ENCODE measurements at regions not wholly inside any gene's neighbourhood (a gene's known extent, or its start where the extent isn't known, plus 50 kb on each side); places are given as distances from the start of the nearest gene placed in this dataset.

GRCh38 chr2:207300817-207301216 is 135.1 kb upstream of the KLF7 start:
- no peaks in the 10 kb centered on the region for H3K9me3 Mint-ChIP-seq (ENCODE audit: low read depth, unreplicated experiment)
- H3K27me3 Mint-ChIP-seq (ENCODE audit: unreplicated experiment), result no peaks in the 10 kb centered on the region
- no peaks in the 10 kb centered on the region for H3K36me3 Mint-ChIP-seq (ENCODE audit: insufficient read depth, unreplicated experiment)
- no peak overlapping the region for H3K4me3 Mint-ChIP-seq (ENCODE audit: low read depth, unreplicated experiment)
- no peak for TF ChIP-seq CTCF (IDR thresholded peaks at IDR 0.05; ENCODE audit: unreplicated experiment)
- H3K4me1 Mint-ChIP-seq (ENCODE audit: low read depth, unreplicated experiment), result no peaks in the 10 kb centered on the region
- intact Hi-C loops (cut with micrococcal nuclease; ENCODE audit: unreplicated experiment), result no loop called here
- DNase-seq, result no peak
- BruUV-seq (replicated peaks), result no TSS peak
- no peak overlapping the region for H3K27ac Mint-ChIP-seq (ENCODE audit: unreplicated experiment)
- CTCF ChIA-PET, result no interaction called here

DNA sequence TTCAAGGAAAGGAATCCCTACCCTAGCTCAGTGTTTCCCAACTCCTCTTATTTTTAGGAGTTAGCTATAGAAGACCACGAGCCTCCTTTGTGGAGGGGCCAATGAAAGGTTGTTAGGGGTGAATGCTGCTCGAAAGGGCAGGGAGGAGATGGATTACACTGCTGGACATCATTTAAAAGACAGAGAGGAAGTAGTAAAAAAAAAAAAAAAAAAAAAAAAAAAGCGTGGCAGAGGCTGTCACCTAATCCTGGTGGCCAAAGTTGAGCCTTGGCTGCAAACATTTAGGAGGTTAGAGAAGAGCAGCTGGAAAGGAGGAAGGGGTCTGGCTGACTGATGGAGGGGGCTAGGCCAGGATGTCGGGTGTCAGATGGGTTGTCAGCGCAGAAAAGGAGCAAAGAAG is 139.0 kb upstream of the KLF7 start:
- no peak for DNase-seq
- H3K27ac Mint-ChIP-seq (ENCODE audit: unreplicated experiment), result no peak overlapping the region
- intact Hi-C loops (cut with micrococcal nuclease; ENCODE audit: unreplicated experiment), result no loop called here
- no TSS peak for BruUV-seq (replicated peaks)
- H3K4me1 Mint-ChIP-seq (ENCODE audit: low read depth, unreplicated experiment), result no peaks in the 10 kb centered on the region
- CTCF ChIA-PET, result no interaction called here
- H3K4me3 Mint-ChIP-seq (ENCODE audit: low read depth, unreplicated experiment), result no peak overlapping the region
- H3K27me3 Mint-ChIP-seq (ENCODE audit: unreplicated experiment), result no peaks in the 10 kb centered on the region
- no peak for TF ChIP-seq CTCF (IDR thresholded peaks at IDR 0.05; ENCODE audit: unreplicated experiment)
- H3K36me3 Mint-ChIP-seq (ENCODE audit: insufficient read depth, unreplicated experiment), result no peaks in the 10 kb centered on the region
- no peaks in the 10 kb centered on the region for H3K9me3 Mint-ChIP-seq (ENCODE audit: low read depth, unreplicated experiment)

DNA sequence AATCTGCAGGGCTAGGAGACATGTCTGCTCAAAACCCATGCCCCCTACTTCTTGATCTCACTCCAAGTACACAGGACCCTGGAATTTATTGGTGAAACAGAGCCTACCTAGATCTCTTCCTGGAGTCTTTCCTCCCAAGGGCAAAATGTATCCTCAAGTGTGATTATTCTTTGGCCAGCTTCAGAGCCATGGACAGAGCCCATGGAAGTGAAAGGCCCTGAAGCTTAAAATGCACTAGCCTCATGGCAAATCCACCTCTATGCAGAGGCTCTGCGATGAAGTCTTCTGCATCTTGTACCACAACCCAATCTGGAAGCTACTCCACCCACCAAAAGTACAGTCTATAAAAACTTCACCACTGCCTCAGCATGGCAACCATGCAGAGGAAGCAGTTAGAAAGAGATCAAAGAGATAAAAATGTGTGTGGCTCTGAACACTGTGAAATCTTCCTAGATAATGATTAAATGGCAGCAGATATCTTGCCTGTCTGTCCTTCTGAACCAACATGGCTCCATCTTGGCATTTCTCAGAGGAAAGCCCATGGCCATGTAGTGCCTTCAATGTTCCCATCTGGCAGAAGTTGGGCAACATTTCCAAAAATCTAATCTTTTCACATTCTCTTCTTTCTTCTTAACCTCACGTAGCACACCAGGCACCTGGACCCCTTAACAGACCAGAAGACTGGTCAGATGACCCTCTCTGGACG is 142.9 kb upstream of the KLF7 start:
- Mint-ChIP-seq H3K4me3 (ENCODE audit: low read depth, unreplicated experiment) (no peak overlapping the region), H3K36me3 (ENCODE audit: insufficient read depth, unreplicated experiment) (no peaks in the 10 kb centered on the region)
- intact Hi-C loops (cut with micrococcal nuclease; ENCODE audit: unreplicated experiment), result no loop called here

DNA sequence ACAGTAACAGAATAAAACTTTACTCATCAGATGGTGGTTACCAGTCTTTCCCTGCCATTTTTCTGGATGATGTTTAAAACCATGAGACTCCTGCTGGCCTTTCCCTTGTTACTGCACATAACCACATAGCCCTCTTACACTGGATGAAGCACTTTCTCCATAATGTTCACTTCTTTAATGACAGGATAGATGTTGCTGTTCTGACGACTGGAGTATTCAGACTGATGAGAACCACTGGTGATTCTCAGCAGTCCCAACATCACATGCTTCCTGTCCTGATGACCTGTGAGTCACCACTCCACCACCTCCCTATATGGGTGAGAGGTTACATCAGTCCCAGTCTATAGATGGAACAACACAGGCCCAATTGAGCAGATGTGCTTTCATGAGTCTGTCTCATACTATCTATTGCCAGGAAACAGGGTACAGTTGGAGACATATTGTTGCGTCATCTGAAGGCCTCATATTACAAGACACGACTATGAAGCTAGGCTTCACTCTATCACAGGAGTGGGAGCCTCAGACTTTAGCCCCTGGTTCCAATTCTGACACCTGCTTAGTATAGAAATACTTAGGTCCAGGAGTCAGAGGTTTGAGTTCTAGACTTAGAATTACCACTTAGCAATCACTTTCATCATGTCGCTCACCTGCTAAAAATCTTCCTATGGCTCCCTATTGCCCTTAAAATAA is 145.7 kb upstream of the KLF7 start:
- intact Hi-C loops (cut with micrococcal nuclease; ENCODE audit: unreplicated experiment), result no loop called here
- BruUV-seq (replicated peaks), result no TSS peak
- Mint-ChIP-seq H3K9me3 (ENCODE audit: low read depth, unreplicated experiment) (no peaks in the 10 kb centered on the region), H3K36me3 (ENCODE audit: insufficient read depth, unreplicated experiment) (no peaks in the 10 kb centered on the region), H3K4me3 (ENCODE audit: low read depth, unreplicated experiment) (no peak overlapping the region), H3K27me3 (ENCODE audit: unreplicated experiment) (no peaks in the 10 kb centered on the region), H3K27ac (ENCODE audit: unreplicated experiment) (no peak overlapping the region), H3K4me1 (ENCODE audit: low read depth, unreplicated experiment) (no peaks in the 10 kb centered on the region)
- DNase-seq, result no peak
- TF ChIP-seq CTCF (IDR thresholded peaks at IDR 0.05; ENCODE audit: unreplicated experiment), result no peak
- CTCF ChIA-PET, result no interaction called here

More for the DNA sequence above, 142.9 kb upstream of the KLF7 start:
- CTCF ChIA-PET, result no interaction called here
- no peak for TF ChIP-seq CTCF (IDR thresholded peaks at IDR 0.05; ENCODE audit: unreplicated experiment)
- H3K27me3 Mint-ChIP-seq (ENCODE audit: unreplicated experiment), result no peaks in the 10 kb centered on the region
- no peaks in the 10 kb centered on the region for H3K9me3 Mint-ChIP-seq (ENCODE audit: low read depth, unreplicated experiment)
- no peak for DNase-seq
- no peaks in the 10 kb centered on the region for H3K4me1 Mint-ChIP-seq (ENCODE audit: low read depth, unreplicated experiment)
- BruUV-seq (replicated peaks), result no TSS peak
- no peak overlapping the region for H3K27ac Mint-ChIP-seq (ENCODE audit: unreplicated experiment)
